Nephron progenitor cell (in vitro differentiated cells): ENCODE measurements at regions not wholly inside any gene's neighbourhood (a gene's known extent, or its start where the extent isn't known, plus 50 kb on each side); places are given as distances from the start of the nearest gene placed in this dataset.

Experiments used
- DNase-seq: peaks from one replicate; pipeline ENCODE4 v3.0.0; 2021
- H3K27ac Mint-ChIP-seq: 2 replicates; pipeline ENCODE4 v1.8.0; 2021; ENCODE audit warnings: mild to moderate bottlenecking, moderate library complexity, mixed read lengths
- H3K27me3 Mint-ChIP-seq: 2 replicates; pipeline ENCODE4 v1.8.0; 2021; ENCODE audit warnings: mild to moderate bottlenecking, low read depth, mixed read lengths; ENCODE audit not compliant: poor library complexity
- H3K36me3 Mint-ChIP-seq: 2 replicates; pipeline ENCODE4 v1.8.0; 2021; ENCODE audit warnings: low read depth, mixed read lengths
- H3K4me1 Mint-ChIP-seq: 2 replicates; pipeline ENCODE4 v1.8.0; 2021; ENCODE audit warnings: mixed read lengths
- H3K4me3 Mint-ChIP-seq: 2 replicates; pipeline ENCODE4 v1.8.0; 2021; ENCODE audit warnings: mild to moderate bottlenecking, moderate library complexity, mixed read lengths
- H3K9me3 Mint-ChIP-seq: 2 replicates; pipeline ENCODE4 v1.8.0; 2021; ENCODE audit warnings: mild to moderate bottlenecking, moderate library complexity, mixed read lengths
- CTCF ChIP-seq: fragments of 200-600 bp; sonication (generic); IDR thresholded peaks from 2 replicates; pipeline ENCODE4 v1.5.0; 2021; ENCODE audit warnings: antibody characterized with exemption

GRCh38 chr12:72774023-72774422, 501.9 kb downstream of the TRHDE start:
- Mint-ChIP-seq H3K27me3 (no peaks in the 10 kb centered on the region), H3K9me3 (no peaks in the 10 kb centered on the region), H3K4me3 (no peak overlapping the region), H3K4me1 (no peaks in the 10 kb centered on the region), H3K27ac (no peak overlapping the region), H3K36me3 (no peaks in the 10 kb centered on the region)
- DNase-seq: no peak
- TF ChIP-seq CTCF: no peak

- no peaks in the 10 kb centered on the region for H3K9me3 Mint-ChIP-seq
- no peak for DNase-seq
- H3K27ac Mint-ChIP-seq: no peak overlapping the region
- H3K36me3 Mint-ChIP-seq: no peaks in the 10 kb centered on the region
- H3K4me3 Mint-ChIP-seq: no peak overlapping the region
- no peak for TF ChIP-seq CTCF
- H3K27me3 Mint-ChIP-seq: no peaks in the 10 kb centered on the region
- H3K4me1 Mint-ChIP-seq: no peaks in the 10 kb centered on the region
Measured at GRCh38 chr12:72777806-72778205, 505.6 kb downstream of the TRHDE start.

GRCh38 chr12:72790273-72790672, 518.1 kb downstream of the TRHDE start:
- Mint-ChIP-seq H3K27ac (no peak overlapping the region), H3K27me3 (no peaks in the 10 kb centered on the region), H3K4me3 (no peak overlapping the region), H3K9me3 (no peaks in the 10 kb centered on the region), H3K36me3 (no peaks in the 10 kb centered on the region), H3K4me1 (no peaks in the 10 kb centered on the region)
- DNase-seq: no peak
- no peak for TF ChIP-seq CTCF

GRCh38 chr12:72792889-72793288, 520.7 kb downstream of the TRHDE start:
- no peak for DNase-seq
- Mint-ChIP-seq H3K27ac (no peak overlapping the region), H3K36me3 (no peaks in the 10 kb centered on the region), H3K9me3 (peaks cover 19% of the 10 kb centered on the region), H3K27me3 (no peaks in the 10 kb centered on the region), H3K4me1 (no peaks in the 10 kb centered on the region), H3K4me3 (no peak overlapping the region)
- TF ChIP-seq CTCF: no peak

GRCh38 chr12:72793796-72794195, 521.6 kb downstream of the TRHDE start:
- no peak for TF ChIP-seq CTCF
- peaks cover 19% of the 10 kb centered on the region for H3K9me3 Mint-ChIP-seq
- H3K27me3 Mint-ChIP-seq: no peaks in the 10 kb centered on the region
- DNase-seq: no peak
- no peak overlapping the region for H3K27ac Mint-ChIP-seq
- H3K4me1 Mint-ChIP-seq: no peaks in the 10 kb centered on the region
- no peak overlapping the region for H3K4me3 Mint-ChIP-seq
- H3K36me3 Mint-ChIP-seq: no peaks in the 10 kb centered on the region

- Mint-ChIP-seq H3K27ac (no peak overlapping the region), H3K4me1 (no peaks in the 10 kb centered on the region), H3K36me3 (peaks cover 7% of the 10 kb centered on the region)
Measured at GRCh38 chr12:72815421-72815820, 543.3 kb downstream of the TRHDE start.

More at GRCh38 chr12:72815421-72815820, 543.3 kb downstream of the TRHDE start:
- Mint-ChIP-seq H3K27me3 (peaks cover 7% of the 10 kb centered on the region), H3K9me3 (peaks cover 60% of the 10 kb centered on the region), H3K4me3 (no peak overlapping the region)
- TF ChIP-seq CTCF: no peak
- DNase-seq: no peak
